Tibial artery (tissue), 4 donors: ENCODE measurements at regions not wholly inside any gene's neighbourhood (a gene's known extent, or its start where the extent isn't known, plus 50 kb on each side); places are given as distances from the start of the nearest gene placed in this dataset.

Source experiments
- DNase-seq, 2 donors: peaks; one replicate each; pipeline ENCODE4 v3.0.0-alpha.2; 2019
- H3K27ac ChIP-seq, 2 donors: fragments of 200-600 bp; sonication (generic) in 1 of 2; 1 replicate in 1 of 2; 2 replicates in 1 of 2; pipeline ENCODE4 v1.5.1; 2018 to 2019; ENCODE audit warnings: mild to moderate bottlenecking in 1 of 2
- H3K27me3 ChIP-seq, 2 donors: fragments of 200-600 bp; sonication (generic) in 1 of 2; one replicate each; pipeline versions ENCODE4 v1.5.1 to v1.6.0; 2016 to 2019
- H3K36me3 ChIP-seq, 3 donors: fragments of 200-600 bp; sonication (generic) in 2 of 3; one replicate each; pipeline ENCODE4 v1.5.1; 2016 to 2019; ENCODE audit warnings: mild to moderate bottlenecking in 2 of 3
- H3K4me1 ChIP-seq, 4 donors: fragments of 200-600 bp; sonication (generic) in 2 of 4; 1 replicate in 3 of 4; 2 replicates in 1 of 4; pipeline ENCODE4 v1.5.1; 2016 to 2019
- H3K4me3 ChIP-seq, 2 donors: fragments of 200-600 bp; sonication (generic) in 1 of 2; 1 replicate in 1 of 2; 2 replicates in 1 of 2; pipeline ENCODE4 v1.5.1; 2018 to 2019; ENCODE audit warnings: mild to moderate bottlenecking in 2 of 2
- H3K9me3 ChIP-seq, 3 donors: fragments of 200-600 bp; sonication (generic) in 1 of 3; one replicate each; pipeline ENCODE4 v1.5.1; 2016 to 2019
- intact Hi-C: fragments of 100-400 bp; cut with DNase I; formaldehyde crosslinking; loops from one replicate; pipeline ENCODE4 v1.15.0; 2023; ENCODE audit warnings: low total_unique reads
- TF ChIP-seq, protein P1 (sequence below), 2 experiments: fragments of 200-600 bp in 1 of 2; fragments of 450-650 bp in 1 of 2; IDR thresholded peaks; one replicate each; pipeline ENCODE4 v1.5.1; 2017 to 2019; ENCODE audit warnings: antibody characterized with exemption in 2 of 2, mild to moderate bottlenecking in 1 of 2, moderate library complexity in 1 of 2

DNA sequence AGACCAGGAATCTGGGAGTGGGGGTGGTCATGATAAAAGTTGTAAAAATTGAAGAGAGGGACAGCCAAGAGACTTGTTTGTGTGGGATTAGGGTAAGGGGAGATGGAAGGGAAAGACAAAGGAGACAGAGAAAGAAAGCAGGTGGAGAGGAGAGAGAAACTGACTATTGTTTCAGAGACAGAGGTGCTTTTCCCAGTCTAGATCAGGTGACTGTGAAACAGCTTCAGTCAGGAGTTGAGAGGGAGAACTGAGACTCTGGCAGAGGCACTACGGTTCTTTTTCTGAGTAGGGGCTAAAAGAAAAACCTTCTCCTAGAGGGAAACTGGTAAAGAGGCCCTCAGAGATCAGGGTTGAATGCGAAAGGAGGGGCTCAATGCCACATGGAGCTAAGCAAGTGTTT lies 106.4 kb downstream of the KDR start:
- Histone ChIP-seq H3K27ac (no peak overlapping the region), H3K4me1 (no peaks in the 10 kb centered on the region), H3K4me3 (no peak overlapping the region), H3K36me3 (no peaks in the 10 kb centered on the region), H3K27me3 (no peaks in the 10 kb centered on the region), H3K9me3 (no peaks in the 10 kb centered on the region)
- TF ChIP-seq, protein P1, sequence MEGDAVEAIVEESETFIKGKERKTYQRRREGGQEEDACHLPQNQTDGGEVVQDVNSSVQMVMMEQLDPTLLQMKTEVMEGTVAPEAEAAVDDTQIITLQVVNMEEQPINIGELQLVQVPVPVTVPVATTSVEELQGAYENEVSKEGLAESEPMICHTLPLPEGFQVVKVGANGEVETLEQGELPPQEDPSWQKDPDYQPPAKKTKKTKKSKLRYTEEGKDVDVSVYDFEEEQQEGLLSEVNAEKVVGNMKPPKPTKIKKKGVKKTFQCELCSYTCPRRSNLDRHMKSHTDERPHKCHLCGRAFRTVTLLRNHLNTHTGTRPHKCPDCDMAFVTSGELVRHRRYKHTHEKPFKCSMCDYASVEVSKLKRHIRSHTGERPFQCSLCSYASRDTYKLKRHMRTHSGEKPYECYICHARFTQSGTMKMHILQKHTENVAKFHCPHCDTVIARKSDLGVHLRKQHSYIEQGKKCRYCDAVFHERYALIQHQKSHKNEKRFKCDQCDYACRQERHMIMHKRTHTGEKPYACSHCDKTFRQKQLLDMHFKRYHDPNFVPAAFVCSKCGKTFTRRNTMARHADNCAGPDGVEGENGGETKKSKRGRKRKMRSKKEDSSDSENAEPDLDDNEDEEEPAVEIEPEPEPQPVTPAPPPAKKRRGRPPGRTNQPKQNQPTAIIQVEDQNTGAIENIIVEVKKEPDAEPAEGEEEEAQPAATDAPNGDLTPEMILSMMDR (IDR thresholded peaks at IDR 0.05), result no peak
- no peak for DNase-seq
- intact Hi-C loops, result no loop called here

DNA sequence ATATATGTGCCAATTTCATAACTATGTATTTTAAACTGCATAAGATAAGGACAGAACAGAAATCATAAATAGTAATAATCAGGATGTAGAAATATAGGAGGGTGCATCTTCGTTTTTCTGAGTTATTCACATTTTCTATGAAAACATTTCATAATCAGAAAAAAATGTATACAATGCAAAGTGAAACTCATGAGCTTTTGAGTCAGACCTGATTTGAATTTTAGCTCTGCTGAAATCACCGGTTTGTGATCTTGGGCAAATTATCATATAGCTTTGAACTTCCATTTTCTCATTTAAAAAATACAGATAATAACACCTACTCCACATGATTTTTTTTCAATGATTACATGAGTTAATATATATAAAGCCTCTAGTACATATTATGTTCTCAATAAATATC lies 106.9 kb downstream of the KDR start:
- no peaks in the 10 kb centered on the region for H3K4me1 ChIP-seq
- intact Hi-C loops, result no loop called here
- H3K4me3 ChIP-seq, result no peak overlapping the region
- no peaks in the 10 kb centered on the region for H3K9me3 ChIP-seq
- no peaks in the 10 kb centered on the region for H3K36me3 ChIP-seq
- no peak overlapping the region for H3K27ac ChIP-seq
- TF ChIP-seq, protein P1 (IDR thresholded peaks at IDR 0.05), result no peak
- H3K27me3 ChIP-seq, result no peaks in the 10 kb centered on the region
- DNase-seq, result no peak

DNA sequence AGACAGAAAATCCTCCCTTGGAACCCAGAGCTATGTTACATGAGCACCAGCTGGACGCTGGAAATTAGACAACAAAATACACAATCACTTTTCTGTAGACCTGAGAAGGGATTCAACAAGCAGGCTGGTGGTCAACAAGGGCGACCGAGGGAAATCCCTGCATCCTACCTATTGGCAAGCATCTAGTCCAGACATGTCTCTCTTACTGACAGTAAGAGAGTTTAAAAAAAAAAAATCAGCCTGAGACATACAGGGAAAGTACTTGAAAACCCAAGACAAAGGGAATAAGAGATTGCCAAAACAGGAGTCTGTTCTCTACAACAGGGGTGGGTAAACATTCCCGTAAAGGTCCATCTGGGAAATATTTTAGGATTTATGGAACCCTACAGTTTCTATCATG lies 108.0 kb downstream of the KDR start:
- no peak overlapping the region for H3K27ac ChIP-seq
- intact Hi-C loops, result no loop called here

DNA sequence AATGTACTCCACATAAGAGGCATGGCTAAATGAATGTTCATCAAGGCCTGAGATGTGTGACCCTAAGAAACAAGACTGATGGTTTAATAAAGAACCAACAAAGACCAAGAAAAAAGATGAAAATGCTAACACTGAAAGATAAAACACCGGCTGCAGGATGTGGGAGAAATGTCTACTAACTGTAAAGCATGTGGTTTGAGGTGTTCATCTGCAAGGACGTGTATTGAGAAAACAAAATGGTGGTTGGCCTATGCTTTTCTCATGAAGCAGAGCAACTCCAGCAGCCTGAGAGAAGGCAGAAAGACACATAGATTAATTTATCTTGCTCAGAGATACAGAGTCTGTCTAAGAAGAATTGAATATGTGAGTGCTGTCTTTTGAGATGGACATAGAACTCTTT lies 109.3 kb downstream of the KDR start:
- H3K4me3 ChIP-seq, result no peak overlapping the region
- H3K27me3 ChIP-seq, result no peaks in the 10 kb centered on the region
- DNase-seq, result no peak
- no peaks in the 10 kb centered on the region for H3K9me3 ChIP-seq
- H3K27ac ChIP-seq, result no peak overlapping the region
- H3K4me1 ChIP-seq, result peaks cover 0 to 15% (median 0%) of the 10 kb centered on the region in 4 donors
- TF ChIP-seq, protein P1 (IDR thresholded peaks at IDR 0.05), result no peak
- H3K36me3 ChIP-seq, result no peaks in the 10 kb centered on the region
- intact Hi-C loops, result no loop called here

More for the DNA sequence above, 108.0 kb downstream of the KDR start:
- H3K4me3 ChIP-seq, result no peak overlapping the region
- no peaks in the 10 kb centered on the region for H3K36me3 ChIP-seq
- TF ChIP-seq, protein P1 (IDR thresholded peaks at IDR 0.05), result no peak
- no peaks in the 10 kb centered on the region for H3K9me3 ChIP-seq
- no peak for DNase-seq
- H3K27me3 ChIP-seq, result no peaks in the 10 kb centered on the region
- peaks cover 0 to 6% (median 0%) of the 10 kb centered on the region in 4 donors for H3K4me1 ChIP-seq

DNA sequence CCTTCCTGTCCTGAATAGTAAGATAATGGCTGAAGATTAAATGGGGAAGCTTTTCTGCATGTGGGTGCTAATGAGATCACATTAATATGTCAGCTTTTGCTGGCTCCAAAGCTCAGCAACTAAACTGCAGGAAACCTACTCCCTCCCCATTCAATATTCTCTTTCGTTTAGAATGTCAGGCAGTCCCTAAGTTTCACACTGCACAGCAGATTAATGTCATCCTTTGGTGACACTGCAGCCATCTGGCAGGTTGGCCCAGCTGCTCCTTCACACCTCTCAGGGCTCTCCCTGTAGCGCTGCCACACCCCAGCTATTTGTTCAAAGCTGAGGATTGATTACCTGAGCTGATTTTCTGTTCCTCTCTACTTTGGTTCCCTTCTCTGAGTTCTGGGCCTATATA lies 110.5 kb downstream of the KDR start:
- TF ChIP-seq, protein P1 (IDR thresholded peaks at IDR 0.05), result no peak
- Histone ChIP-seq H3K9me3 (no peaks in the 10 kb centered on the region), H3K4me1 (peaks cover 0 to 15% (median 0%) of the 10 kb centered on the region in 4 donors), H3K4me3 (no peak overlapping the region), H3K36me3 (no peaks in the 10 kb centered on the region), H3K27ac (no peak overlapping the region), H3K27me3 (no peaks in the 10 kb centered on the region)
- intact Hi-C loops, result no loop called here
- no peak for DNase-seq

DNA sequence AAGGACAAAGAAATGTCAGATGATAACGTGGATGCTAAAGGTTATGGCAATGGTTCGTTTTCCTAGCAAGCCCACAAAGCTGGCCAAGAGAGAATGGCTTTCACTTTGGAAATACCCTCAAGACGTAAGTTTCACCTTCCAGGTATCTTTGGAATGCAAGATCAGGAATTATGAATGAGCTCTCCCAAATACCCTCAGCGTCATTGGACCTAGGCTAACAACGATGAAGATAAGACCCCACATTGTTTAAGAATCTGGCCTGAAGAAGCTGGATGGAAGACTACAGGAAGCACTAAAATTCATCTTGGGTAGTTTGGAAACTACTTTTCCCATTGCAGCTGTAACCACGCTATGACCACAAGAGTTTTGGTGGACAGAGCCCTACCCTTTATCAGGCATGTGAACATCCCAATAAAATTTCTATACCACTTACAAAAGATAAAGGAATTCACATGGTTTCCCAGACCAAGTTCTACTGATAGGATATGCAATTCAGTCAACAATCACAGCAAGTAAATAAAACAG lies 111.9 kb downstream of the KDR start:
- no peak for DNase-seq
- Histone ChIP-seq H3K4me3 (no peak overlapping the region), H3K27me3 (no peaks in the 10 kb centered on the region), H3K4me1 (peaks cover 0 to 15% (median 0%) of the 10 kb centered on the region in 4 donors), H3K27ac (no peak overlapping the region), H3K36me3 (no peaks in the 10 kb centered on the region), H3K9me3 (no peaks in the 10 kb centered on the region)
- TF ChIP-seq, protein P1 (IDR thresholded peaks at IDR 0.05), result no peak
- intact Hi-C loops, result no loop called here
